Bone marrow (tissue), 2 donors: ENCODE measurements at regions not wholly inside any gene's neighbourhood (a gene's known extent, or its start where the extent isn't known, plus 50 kb on each side); places are given as distances from the start of the nearest gene placed in this dataset.
A peak's percentile ranks its signal among the peaks of the same experiment; 100 is the strongest.
"Not testable (repeated sequence)": the region's sequence is repeated elsewhere in the genome, so short reads cannot be mapped to it uniquely, and the experiment has no call there.

Experiments used
- DNase-seq, 2 donors: peaks; one replicate each; lab custom pipeline; 2025; lab: John Stamatoyannopoulos, UW

DNA sequence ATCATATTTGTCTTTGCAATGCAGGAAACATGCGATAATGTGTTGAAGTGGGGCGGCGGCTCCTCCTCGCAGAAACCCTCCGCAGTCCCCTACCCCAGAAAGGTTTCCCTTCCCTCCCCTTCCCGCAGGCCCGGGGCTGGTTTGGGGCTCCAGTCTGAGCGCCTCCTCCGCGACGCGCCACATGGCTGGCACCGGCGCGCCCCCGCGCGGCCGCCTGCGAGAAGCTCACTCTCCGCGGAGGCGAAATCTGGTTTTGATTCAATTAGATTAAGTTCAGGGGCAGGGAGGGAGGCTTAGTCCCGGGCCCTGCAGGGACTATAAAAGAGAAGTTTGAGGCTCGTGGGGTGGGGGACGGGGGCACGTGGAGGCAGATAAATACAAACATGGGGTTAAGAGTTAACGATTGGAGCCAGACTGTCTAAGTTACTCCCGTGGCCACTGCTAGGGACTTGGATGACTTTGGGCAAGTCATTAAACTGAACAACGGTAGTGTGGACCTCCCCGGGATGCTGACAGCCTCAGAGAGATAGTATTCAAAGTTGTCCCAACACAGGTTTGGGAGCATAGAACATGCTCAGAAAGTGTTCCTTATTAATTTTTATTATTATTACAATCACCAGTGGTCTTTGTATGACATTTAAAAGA, 69.4 kb downstream of the MSX2 start:
- DNase-seq, result peak in 1 of 2 donors; percentile 9

- DNase-seq, result no peak
These were observed 68.7 kb downstream of the MSX2 start for GRCh38 chr5:174793076-174793475.

- DNase-seq, result not testable (repeated sequence)
These were observed 67.9 kb downstream of the MSX2 start for GRCh38 chr5:174792265-174792664.

GRCh38 chr5:174790906-174791305, 66.5 kb downstream of the MSX2 start:
- DNase-seq, result no peak

DNA sequence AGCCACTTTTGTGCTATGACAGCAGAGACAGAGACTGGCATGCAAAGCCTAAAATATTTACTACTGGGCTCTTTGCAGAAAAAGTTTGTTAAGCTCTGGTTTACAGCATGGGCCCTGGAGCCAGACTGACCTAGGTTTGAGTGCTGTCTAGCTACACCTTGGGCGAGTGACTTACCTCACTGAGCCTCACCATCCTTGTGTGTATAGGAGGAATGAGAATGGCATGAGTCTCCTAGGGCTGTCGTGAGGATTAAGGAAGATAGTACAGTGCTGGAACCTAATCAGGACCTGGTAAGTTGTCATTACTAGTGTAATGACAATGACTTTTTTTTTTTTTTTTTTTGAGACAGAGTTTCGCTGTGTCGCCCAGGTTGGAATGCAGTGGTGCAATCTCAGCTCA, 65.2 kb downstream of the MSX2 start:
- DNase-seq, result no peak

DNA sequence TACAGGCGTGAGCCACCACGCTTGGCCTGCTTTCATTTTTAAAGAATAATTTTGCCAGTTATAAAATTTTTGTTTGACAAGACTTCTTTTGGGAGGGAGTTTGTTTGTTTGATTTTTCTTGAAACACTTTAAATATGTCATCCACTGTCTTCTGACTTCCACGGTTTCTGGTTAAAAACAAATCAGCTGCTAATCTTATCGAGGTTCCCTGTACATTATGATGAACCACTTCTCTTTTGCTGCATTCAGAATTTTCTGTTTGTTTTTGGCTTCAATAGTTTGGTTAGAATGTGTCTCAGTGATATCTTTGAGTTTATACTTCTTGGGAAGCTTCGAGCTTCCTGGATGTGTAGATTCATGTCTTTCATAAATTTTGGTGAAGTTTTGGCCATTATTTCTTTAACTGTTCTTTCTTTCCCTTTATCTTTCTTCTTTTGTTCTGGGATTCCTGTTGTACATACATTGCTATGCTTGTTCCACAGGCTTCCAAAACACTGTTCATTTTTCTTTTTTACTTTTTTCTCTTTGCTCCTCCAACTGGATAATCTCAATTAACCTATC, 60.8 kb downstream of the MSX2 start:
- no peak for DNase-seq
